Nucleus accumbens (tissue), 56 donors: ENCODE measurements at regions not wholly inside any gene's neighbourhood (a gene's known extent, or its start where the extent isn't known, plus 50 kb on each side); places are given as distances from the start of the nearest gene placed in this dataset.
"Not testable (repeated sequence)": the region's sequence is repeated elsewhere in the genome, so short reads cannot be mapped to it uniquely, and the experiment has no call there.

Experiments
- DNase-seq, 56 donors: peaks; one replicate each; lab custom pipeline; 2025; lab: John Stamatoyannopoulos, UW

GRCh38 chr2:59180621-59181020 is 939.5 kb upstream of the FANCL start:
- no peak for DNase-seq

DNA sequence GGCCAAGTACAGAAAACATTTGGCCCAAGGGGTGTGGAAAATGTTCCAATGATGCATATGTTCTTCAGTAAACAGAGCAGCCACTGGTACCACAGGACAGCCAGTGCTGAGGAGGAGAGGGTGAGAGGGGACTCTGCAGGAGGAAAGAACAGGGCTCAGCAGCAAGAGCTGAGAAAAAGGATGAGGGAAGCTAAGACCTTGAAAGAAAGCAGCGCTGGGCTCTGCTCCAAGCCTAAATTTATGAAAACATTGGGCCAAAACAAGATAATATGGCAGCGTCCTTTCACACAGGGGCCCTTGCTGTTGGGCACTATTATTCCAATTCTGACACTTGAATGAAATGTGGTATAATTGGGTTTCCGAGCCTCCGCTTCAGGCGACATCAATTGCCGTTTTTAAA is 939.0 kb upstream of the FANCL start:
- DNase-seq = no peak

DNA sequence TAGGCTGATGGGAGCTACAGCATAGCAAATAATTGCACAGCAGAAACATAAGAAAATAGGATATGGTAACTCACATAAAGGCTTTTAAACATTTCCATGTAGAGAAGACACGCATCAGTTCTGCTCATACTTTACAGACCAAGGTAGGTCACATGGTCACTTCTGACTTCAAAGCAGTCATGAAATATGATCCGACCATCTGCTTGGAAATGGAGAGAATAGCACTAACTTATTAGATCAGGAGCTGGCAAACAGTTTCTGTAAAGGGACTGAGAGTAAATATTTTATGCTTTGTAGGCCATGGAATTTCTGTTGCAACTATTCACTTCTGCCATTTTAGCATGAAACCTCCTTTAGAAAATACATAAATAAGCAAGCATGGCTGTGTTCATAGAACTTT is 936.6 kb upstream of the FANCL start:
- DNase-seq = no peak

- DNase-seq = no peak
Observed at GRCh38 chr2:59176737-59177136, 935.6 kb upstream of the FANCL start.

DNA sequence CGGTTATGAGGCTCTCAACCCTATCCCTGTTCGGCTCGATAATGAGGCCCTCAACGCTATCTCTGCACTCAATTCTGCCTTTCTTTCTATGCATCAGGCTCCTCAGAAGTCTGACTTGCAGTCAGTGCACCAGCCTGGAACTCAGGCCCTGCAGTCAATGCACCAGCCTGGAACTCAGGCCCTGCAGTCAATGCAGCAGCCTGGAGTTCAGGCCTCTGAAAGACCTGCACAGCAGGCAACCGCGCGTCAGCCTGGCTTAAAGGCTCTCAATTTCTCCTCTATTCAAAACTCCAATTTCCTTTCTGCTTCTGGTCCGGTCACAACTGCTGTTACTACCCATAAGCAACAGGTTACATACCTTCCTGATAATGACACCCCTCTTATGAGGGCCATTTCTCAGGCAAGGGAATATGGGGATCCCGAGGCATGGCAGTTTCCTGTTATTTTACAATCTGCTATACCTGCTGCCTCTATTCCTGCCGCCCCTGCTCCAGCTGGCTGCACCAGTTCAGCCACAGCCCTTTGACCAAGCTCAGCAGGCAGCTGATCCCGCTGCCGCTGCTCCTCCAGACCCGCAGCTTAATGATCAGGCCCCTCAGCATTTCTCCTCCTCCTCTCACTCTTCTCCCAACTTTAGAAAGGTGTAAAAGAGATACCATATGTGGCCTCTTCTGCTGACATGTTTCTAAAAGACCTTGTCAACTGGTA is 933.6 kb upstream of the FANCL start:
- DNase-seq = no peak

DNA sequence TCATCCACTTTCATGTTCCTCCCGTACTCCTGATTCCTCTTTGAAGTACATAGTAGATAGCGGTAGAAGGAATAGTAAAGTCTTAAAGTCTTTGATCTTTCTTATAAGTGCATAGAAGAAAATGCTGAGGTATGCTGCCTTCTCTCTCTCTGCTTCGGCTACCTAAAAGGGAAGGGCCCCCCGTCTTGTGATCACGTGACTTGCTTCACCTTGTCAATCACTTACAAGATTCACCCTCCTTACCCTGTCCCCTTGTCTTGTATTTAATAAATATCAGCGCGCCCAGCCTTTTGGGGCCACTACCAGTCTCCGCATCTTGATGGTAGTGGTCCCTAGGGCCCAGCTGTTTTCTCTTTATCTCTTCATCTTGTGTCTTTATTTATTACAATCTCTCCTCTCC is 932.2 kb upstream of the FANCL start:
- DNase-seq = no peak

DNA sequence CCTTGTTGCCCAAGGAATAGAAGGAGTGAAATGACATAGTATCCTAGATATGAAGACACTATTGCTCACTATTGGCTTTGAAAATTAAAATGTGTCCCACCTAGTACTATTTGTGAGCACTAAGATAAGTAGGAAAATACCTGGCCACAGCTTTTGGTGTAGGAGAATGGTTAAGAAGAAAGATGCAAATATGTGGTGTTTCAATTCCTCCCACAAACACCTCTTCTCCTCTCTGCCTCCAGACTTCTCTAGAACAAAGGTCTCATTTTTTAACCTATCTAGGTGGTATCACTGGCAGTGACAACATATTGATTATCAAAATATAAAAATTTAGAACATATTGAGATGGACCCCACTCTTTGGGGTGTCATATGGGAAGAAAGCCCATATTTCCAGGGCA is 929.9 kb upstream of the FANCL start:
- DNase-seq = no peak

GRCh38 chr2:59168766-59169165 is 927.6 kb upstream of the FANCL start:
- DNase-seq = no peak

- DNase-seq = no peak
Observed at GRCh38 chr2:59167514-59167913, 926.4 kb upstream of the FANCL start.

DNA sequence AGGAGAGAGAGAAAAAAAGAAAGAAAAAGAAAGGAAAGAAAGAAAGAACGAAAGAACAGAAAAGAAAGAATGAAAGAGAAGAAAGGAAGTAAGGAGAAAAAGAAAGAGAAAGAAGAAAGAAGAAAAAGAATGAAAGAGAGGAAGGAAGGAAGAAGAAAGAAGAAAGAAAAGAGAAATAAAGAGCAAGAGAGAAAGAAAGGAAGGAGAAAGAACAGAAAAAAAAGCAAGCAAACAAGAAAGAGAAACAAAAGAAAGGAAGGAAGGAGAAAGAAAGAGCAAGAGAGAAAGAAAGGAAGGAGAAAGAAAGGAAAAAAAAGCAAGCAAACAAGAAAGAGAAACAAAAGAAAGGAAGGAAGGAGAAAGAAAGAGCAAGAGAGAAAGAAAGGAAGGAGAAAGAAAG is 916.8 kb upstream of the FANCL start:
- DNase-seq = not testable (repeated sequence)

DNA sequence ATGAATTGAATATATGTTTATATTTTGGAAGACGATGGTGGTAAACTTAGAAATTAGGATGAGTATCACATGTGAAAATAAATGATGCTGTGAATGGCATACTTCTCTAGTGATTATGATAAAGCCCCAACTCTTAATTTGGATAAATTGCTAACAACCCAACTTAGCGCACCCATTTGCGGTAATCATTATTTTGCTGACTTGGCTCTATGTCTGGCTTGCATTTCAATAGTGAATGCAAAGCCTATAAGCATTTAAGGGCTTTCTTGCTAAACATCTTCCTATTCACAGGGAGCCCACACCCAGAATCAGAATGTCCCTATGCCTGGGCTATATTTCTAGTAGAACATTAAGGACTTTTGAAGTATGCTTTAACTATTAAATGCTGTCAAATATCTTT is 910.7 kb upstream of the FANCL start:
- DNase-seq = no peak

DNA sequence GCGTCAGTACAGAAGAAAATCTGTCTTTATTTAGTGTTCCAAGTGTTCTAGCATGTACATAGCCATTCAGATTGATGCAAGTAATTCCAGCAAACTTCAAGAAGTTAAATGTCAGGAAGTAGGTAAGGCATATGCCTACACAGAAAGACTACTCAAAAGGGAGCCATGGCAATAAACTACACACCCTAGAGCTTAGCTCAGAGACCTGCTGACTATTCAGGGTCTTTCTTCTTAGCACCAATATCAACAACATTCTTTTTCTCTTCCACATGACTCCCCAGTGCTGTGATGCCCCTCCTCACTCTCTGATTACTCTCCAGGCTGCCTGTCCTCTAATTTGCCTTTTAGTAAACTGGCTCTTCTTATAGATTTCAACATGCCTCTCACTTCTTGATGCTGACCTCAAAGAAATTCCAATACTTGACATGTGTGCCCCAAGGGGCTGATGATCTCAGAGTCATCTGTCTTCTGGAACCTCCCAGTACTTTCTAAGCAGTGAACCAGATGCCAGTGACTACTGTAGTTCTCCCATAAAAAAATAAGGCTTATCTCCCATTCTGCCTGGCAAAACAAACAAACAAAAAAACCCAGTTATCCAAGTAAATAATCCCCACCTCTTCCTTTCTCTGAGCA is 909.2 kb upstream of the FANCL start:
- DNase-seq = no peak

- no peak for DNase-seq
Observed at GRCh38 chr2:59149271-59149670, 908.1 kb upstream of the FANCL start.

DNA sequence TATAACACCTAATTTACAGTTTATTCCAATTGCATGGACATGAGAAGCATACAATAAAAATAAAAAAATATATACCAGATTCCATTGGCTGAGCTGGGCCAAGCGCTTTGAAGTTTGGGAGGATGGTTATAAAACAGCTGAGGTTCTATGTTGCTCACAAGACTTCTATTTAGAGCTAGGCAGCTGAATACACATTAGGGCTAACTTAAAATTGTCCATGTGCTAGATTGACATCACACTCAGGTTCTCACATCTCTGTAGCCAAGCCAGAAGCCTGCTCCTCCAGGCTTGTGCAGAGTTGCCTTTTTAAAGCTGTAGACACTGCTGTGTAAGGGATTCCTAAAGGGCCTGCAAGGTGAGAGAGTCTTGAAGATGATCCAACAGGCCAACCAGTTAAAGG is 871.1 kb upstream of the FANCL start:
- DNase-seq = no peak

GRCh38 chr2:59096973-59097372 is 855.8 kb upstream of the FANCL start:
- no peak for DNase-seq

GRCh38 chr2:59093571-59093970 is 852.4 kb upstream of the FANCL start:
- DNase-seq = no peak

- no peak for DNase-seq
Observed at GRCh38 chr2:59084326-59084725, 843.2 kb upstream of the FANCL start.

DNA sequence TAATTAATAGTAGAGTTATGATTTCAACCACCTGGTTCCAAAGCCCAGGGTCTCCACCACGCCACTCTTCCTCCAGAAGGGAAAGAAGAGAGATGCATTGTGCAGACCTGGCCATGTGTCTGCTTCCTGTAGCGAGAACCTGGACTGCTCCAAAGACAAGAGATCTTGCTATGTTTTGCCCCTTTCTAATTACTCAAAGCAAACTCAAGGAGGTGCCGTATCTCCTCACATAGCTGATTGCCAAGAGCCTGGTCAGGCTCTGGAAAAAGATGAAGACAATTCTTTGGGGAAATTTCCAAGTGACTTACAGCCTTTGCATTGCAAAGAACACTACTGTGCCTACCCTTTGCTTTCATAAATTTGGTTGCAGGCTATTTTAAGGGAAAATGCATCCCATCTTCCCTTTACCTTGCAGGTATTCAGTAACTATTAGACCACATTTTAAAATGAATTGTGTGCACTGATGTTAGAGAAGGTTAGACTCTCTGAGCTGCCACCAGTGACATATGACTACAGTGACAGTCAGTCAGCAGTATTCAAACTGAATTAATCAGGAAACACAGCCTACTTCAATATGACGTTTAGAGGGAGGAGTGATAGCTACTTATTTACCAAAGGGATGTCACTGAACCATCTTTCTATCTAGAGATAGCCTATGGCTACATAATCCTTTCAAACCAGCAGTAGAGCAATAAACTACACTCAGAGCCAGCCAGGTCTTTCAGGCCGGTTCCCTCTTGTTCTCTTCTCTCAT is 842.1 kb upstream of the FANCL start:
- no peak for DNase-seq

DNA sequence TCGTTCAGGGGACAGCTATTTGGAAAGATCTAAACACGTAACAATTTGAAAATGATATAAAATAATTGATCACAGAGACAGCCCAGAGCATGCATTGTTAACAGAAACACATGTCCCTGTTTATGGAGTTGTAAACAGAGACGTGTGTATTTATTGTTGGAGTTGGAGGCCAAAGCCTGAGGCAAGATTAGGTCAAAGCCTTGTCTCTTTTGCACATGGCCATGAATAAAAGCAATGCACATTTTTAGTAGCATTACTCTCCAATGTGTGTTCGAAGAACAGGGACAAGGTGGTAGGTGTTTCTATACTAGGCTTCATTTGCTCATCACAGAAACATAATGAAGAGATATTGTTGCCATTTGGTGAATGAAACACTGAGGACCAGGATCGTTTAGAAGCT is 841.5 kb upstream of the FANCL start:
- no peak for DNase-seq

GRCh38 chr2:59080451-59081181 is 839.5 kb upstream of the FANCL start:
- DNase-seq = no peak

GRCh38 chr2:59077981-59078531 is 836.9 kb upstream of the FANCL start:
- no peak for DNase-seq
